ENCODE measurements at regions not wholly inside any gene's neighbourhood (a gene's known extent, or its start where the extent isn't known, plus 50 kb on each side); places are given as distances from the start of the nearest gene placed in this dataset.
"Not testable (repeated sequence)": the region's sequence is repeated elsewhere in the genome, so short reads cannot be mapped to it uniquely, and the experiment has no call there.

DNA sequence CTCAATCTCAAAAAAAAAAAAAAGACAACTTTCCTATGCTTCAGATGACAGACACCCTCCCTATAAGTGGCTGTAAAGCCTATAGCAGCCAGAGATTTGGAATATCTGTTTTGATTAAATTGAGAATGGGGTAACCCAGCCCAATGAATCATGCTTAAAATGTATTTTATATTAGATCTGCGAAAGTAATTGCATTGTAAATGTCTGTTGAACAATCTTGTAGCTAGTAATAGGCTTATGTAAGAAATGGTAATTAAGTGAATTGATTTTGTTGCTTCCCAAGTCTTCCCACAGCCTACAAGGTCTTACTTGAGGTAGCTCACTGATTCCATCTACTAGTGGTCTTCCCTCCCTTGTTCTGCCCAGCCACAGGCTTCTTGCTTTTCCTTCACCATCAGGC lies 590.7 kb downstream of the ACTL7B start:
- DNase-seq = no peak

DNA sequence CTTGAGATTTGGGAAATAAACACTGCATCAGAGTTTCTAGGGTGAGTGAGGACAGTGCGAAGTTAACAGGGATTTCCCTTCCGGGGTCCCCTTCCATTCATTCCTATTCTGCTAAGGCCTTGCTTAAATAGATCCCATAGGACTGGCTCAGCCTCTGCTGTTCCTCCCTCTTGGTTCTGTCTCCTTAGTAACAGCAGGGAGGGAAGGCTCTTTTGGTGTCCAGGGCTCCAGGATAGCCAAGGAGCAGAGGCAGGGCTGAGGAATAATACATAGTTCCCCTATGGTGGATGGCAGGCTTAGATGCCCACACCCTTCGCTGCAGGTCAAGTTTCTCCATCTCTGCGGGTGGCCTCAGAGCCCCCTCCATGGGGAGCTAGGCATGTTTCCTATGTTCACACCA lies 591.7 kb downstream of the ACTL7B start:
- no peak for DNase-seq

DNA sequence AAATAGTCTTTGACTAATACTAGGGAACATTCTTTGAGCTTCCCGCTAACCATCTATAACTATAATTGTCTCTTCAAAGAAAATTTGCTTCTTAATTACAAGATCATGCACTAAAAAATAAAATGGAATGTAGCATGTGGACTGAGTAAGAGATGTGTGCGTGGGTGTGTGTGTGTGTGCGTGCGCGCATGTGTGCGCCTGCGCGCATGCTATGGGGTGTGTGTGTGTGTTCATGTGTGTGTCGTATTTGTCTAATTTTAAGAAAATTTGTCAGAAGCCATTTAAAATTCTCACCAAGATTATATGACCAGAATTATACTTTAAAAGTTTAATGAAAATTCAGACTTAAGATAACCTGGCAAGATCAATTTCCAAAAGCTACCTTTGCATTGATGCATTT lies 593.0 kb downstream of the ACTL7B start:
- no peak for DNase-seq

DNA sequence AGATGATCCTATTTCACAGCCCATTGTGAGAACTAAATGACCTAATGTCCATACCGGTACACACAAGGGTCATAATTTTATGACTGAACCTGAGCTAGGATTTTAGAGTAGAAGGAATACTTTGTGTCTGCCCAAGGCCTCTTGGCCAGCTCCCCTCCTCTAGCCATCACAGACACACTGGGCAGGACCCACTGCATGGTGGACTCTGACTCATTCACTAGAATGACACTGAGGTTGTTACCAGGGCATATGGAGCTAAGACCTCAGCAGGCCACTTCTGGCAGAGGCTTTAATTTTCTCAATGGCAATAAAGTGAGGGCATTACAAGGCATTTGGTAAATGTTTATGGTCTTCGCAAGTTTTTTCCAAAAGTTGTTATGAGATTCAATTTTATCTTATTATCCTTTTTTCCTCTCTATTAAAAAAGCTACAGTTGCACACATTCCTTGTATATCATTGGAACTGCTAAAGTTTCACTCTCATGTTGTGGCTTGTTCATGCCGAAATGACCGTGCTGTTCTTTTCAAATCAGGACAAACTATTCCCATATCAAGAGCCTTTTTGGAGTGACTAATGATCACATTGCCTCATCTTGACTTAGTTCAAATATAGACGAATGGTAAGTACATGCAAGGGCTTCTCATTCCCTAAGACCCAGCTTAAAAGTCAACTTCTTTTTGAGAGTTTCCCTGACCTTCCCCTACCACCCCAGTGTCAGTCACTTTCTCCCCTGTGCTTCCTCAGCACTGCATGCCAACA lies 595.7 kb downstream of the ACTL7B start:
- no peak for DNase-seq

DNA sequence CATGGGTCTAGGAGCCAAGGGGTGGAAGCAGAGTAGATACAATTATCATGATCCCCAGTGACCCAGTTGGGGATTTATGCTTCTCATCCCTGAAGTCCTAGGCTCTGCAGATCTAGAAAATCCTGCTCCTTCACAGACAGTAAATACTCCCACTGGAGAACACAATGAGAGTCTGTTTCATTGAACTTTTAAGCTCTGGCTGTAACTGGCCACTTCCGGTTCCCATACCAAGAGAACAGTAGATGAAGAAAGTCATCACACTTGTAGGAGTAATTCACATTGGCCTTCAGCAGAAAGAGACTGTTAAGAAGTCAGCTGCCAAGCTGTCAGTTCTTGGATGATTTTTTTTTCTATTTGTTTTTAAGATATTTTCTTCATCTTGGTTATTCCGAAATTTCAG lies 597.1 kb downstream of the ACTL7B start:
- no peak for DNase-seq

DNA sequence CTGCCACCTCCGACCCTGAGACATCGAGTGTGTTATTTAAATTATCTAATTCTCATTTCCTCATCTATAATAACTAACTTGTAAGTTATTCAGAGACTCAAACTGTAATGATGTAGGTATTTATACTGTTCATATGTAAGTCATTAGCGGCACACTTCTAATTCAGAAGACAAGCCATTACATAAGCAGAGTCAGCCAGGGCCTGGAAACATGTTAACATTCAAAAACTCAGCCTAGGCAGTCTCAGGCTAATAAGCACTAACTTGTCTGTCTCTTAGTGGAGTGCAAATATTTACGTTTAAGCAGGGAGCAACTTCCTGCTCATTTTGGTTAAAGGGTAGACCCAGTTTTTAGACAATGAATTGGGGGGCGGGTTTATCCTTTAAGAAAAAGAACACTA lies 598.4 kb downstream of the ACTL7B start:
- no peak for DNase-seq

DNA sequence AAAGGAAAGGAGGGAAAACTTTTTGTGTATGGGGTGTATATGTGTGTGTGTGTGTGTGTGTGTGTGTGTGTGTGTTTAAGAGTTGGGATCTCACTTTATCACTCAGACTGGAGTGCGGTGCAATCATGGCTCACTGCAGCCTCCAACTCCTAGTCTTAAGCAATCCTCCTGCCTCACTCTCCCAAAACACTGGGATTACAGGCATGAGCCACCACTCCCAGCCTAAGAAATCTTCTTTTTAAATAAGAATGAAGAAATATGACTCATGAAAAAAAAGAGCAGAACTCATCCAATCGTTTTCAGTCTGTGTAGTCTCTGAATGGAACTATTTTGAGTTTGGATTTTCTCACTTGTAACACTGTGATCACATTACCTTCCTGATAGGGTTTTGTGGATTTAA lies 601.5 kb downstream of the ACTL7B start:
- no peak for DNase-seq

DNA sequence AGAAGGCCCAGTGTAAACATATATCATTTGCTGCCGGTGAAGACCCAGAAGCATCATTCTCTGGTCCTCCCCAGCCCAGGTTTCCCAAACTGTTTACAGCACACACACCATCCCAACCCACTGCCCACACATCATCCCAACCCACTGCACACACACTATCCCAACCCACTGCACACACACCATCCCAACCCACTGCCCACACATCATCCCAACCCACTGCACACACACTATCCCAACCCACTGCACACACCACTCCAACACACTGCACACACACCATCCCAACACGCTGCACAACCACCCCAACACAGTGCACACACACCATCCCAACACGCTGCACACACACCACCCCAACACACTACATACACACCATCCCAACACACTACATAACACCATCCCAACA lies 608.4 kb downstream of the ACTL7B start:
- DNase-seq = not testable (repeated sequence)

DNA sequence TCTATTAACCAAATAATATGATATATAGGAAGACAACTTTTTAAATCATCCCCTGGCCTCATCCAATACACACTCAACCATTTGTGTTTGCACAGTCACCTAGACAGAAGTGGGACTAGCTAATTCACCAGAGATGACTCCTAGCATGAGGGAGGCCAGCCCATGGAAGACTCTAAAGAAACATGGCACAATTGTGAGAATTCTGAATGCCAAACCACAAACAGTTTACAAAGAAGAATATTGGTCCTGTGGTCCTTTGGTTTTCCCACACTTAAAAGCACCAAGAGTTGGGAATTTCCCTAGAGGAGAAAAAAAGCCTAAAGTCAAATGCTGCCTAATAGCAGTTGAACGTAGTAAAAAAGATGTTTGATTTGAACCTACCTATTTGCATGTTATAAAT lies 609.9 kb downstream of the ACTL7B start:
- DNase-seq = no peak

DNA sequence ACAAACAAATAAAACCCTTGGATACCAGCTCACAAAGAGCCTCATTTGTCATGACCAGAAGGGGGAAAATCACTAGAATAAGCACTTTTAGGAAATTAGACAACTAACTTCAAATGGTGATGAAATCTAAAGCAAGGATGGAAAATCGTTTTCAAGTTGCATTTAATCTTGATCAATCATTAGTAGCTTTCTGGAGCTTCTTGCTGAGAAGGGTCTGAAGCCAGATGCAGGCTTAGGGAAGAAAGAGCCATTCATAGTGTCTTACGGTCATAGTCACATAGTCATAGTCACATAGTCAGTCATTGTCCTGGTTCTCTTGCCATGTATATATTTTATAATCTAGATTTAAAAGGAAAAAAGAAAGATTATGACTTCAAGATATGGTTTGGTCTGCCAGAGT lies 610.5 kb downstream of the ACTL7B start:
- no peak for DNase-seq

DNA sequence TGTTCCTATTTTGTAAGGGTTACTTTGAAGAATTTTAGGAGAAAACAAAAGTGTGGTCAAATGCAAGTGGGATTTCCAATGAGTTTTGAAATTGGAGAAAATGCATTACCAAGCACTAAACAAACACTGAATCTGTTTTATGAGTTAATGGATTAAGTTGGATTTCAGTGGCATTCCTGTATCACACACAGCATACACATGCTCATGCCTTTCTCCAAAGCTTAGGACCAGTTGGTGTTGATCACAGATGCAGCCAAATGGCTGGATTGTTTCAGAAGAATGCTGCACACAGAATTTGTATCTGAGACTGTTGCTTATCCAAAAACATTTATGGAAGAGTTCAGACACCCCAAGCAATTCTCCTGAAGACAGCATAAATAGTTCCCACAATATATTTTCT lies 611.1 kb downstream of the ACTL7B start:
- DNase-seq = no peak

DNA sequence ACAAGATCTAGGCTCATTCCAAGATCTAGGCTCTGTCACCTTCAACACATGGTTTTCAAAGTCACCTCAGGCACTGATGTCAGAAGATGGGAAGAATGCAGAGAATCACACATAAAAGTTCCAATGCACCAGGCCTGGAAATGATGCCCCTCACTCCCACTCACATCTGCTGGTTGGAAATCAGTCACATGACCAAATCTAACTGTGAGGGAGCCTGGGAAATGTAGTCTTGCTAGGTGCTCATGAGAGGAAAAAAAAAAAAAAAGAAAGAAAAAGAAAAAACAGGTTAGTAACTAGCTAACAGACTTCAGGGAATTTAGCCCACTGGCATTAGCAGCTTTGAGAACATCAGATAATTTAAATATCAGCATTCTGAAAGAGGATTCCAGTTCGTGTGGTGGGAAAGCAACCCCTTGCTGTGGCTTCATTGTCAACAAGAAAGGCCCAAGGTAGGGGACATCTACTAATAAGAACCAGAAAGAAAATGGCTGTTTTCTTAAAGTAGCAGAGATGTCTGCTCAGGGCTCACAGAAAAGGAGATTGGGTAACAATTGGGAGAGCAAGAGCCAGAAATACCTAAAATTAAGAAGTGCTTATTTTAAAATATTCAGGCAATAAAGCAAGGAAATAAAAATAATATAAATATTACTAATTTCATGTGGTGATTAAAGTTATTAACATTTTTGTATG lies 614.3 kb downstream of the ACTL7B start:
- no peak for DNase-seq

DNA sequence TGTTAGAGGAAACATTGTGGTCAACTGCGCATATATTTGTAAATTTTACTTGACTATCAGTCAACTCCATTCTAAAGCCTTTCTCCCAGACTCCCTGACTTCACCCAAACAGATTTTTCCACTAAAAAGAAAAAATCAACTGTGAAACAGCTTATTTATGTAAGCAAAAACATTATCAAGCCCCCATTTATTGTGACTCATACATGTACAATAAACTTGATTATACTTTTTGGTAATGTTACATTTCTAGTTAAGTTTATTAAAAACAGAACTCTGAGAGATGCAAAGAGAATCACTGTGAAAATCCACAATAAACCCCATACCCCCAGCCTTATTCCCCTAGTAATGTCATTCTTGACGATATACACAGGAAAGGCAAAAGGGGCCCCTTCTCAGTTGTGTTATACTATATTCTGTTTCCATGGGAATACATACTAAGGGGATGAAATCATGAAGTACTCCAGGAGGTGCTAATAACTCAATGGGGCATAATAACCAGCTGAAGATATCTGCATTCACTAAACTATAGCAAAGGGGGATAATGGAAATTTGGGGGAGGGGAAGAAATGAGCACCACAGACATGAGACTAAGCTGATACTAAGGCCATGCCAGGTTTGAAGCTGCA lies 616.0 kb downstream of the ACTL7B start:
- DNase-seq = no peak

DNA sequence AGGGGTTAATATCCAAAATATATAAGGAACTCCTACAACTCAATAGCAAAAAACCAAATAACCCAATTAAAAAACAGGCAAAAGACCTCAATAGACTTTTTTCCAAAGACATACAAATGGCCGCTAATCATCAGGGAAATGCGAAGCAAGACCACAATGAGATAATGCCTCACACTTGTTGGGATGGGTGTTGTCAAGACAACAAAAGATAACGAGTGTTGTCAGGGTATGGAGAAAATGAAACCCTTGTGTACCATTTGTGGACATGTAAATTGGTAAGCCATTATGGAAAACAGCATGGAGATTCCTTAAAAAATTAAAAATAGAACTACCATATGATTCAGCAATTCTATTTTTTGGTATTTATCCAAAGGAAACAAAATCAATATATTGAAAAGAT lies 620.2 kb downstream of the ACTL7B start:
- DNase-seq = no peak

DNA sequence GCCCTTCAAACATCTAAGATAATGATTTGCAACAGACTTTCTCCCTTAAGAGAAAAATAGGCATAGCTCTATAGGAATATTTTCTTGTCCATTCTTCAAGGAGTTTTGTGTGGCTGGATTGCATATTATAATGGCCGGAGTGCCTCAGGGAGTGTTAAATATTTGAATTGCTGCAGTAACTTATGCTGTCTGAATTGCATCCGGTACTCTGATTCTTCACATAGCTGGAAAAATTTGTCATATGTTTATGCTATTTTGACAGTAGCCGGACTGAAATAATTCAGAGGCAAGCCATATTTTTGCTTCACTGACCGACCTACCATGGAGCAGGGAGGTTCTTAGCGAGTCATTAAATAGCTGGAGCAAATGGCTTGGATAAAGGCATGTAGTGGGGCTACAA lies 621.0 kb downstream of the ACTL7B start:
- no peak for DNase-seq

DNA sequence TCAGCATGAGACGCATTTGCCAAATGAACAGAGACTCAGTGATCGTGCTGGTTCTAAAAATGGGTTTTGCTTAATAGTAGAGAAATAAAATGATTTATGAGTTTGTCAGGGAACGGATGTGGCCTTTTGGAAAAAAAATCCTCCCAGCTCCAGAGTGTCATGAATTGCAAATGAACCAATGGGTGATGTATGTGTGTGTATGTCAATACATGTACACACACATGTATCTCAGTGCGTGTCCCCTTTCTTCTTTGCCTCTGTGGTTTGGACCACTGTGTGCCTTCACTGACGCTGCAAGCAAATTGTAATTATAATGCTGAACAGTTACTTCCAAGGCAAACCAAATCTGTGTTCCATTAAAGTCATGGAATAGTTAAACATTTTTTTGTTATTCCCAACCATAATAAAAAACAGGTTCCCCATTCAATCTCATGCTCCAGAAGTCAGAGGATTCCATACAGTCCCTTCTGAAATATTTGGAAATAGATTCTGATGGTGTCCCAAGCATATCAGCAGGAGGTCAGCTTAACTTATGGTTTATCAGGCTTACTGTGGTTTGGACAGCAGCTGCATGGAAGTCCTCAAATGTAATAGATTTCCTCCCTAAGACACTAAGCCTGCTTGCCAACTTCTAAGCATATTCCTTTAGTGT lies 630.5 kb downstream of the ACTL7B start:
- no peak for DNase-seq

DNA sequence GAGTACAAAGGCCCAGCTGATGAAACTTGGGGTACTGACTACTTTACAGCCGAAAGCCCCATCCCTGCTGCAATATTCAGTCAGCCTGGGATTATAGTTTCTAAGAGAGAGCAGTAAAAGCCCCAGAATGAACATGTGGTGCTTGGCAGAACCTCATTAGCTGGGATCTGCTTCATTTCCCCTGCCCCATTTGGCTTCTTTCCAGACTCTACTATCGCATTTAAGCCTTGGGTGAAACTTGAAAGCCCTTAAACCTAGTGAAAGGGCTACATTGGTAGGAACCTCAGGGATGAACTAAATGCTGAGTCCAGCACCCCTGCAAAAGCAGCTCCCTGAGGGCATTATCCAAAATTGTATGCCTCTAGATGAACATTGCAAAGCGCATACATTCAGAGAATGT lies 631.1 kb downstream of the ACTL7B start:
- no peak for DNase-seq

DNA sequence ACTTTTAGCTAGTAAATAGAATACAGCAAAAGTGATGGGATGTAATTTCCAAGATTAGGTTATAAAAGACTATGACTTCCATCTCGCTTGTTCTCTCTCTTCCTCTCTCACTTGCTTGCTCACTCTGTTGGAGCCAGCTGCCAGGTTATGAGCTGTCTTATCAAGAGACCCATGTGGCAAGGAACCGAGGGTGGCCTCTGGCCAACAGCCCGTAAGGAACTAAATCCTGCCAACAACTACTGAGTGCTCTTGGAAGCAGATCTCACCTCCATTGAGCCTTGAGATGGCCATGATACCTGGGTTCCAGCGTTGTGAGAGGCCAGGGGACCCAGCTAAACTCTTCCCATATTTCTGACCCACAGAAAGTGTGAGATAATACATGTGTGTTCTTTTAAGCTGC lies 636.1 kb downstream of the ACTL7B start:
- no peak for DNase-seq

DNA sequence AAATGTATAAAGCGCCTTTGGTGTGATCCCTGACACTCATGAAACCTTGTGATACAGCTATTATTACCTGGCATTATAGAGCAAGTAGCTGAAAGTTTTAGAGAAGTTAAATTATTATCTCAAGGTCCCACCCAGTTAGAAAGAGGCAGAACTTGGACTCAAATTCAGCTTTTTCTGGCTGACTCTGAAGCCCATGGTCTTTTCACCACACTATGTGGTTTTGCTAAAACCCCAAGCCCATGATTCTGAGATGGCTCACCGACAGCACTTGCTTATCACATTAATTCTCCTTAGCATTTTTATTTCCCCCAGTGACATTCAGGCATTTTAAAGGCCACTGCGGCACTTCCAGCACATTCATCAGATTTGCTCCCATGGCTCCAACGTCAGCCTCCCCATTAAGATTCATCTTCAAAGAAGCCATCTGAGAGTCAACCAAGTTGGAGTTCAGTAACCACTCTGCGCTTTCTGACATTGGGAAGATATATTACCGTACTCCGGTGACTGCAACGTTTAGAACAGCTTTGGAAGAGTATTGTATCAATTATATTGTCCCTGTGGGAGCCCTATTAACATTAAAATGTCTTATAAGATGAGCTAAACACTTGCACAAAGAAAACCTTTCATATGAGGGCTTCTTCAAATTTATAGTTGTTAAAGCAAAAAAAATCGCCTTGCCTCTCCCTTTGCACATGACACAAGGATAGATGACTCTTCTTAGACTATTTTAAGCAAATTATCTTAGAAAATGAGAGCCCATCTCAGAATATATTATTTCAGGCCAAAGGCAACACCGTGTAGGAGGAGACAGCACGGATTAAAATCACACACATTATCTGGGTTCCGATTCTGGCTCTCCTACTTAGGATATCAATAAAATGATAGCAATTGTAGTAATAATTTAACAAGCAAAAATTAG lies 638.1 kb downstream of the ACTL7B start:
- DNase-seq = no peak

DNA sequence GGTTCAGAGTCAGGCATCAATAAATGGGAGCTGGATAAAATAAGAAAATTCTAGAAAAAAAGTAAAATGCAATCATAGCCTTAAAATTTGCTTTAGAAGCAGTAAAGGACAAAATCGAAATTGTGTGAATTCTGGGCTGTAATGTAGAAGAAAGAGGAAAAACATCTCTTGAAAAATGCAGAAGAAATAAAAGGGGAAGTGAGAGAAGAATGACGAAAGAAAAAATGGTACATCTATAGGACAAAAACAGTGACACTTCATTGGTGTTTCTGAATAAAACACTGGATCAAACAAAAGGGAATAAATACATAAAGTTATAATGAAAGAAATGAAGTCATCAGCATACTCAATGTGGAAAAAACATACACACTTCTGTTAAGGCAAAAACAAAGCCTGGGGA lies 642.3 kb downstream of the ACTL7B start:
- DNase-seq = no peak

DNA sequence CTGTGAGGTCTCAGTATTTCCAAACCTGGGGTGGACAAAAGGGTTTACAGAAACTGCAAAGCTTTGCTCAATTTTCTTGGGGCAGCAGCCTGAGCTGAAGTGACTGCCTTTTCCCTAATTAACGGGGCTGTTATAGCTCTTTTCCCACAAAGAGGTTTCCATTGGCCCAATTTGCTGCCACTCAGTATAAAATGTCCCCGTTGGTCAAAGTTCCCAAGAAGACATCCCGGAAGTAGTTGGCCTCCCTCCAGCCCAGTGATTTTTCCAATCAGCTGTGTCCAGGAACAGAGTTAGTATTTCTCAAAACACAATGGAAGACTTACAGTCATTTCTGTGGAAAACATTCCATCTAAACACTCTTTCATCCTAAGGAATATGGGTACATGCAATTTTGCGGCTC lies 643.6 kb downstream of the ACTL7B start:
- DNase-seq = no peak

DNA sequence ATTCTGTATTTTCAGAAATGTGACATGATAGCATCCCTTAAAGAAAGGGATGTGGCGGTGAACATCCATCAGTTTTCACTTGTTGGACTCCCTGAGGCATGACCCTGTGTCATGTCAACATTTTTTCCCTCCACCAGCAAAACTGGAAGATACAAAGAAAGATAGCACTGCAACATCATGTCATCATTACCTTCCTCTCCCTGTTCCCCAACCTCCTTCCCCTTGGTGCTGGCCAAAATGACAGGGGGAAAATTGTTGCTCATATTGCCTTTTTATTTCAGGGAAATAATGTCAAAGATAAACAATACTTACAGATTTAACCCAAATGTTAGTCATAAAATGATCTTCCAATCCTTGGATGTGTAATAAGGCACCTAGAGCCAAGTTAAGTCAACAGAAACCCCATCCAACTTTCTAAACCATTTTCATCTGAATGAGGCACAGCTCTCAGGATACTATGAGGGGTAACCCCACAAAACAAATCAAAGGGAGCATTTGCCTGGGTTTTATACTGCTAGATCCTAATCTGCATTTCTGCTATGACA lies 644.3 kb downstream of the ACTL7B start:
- DNase-seq = no peak
